ENCODE measurements at regions not wholly inside any gene's neighbourhood (a gene's known extent, or its start where the extent isn't known, plus 50 kb on each side); places are given as distances from the start of the nearest gene placed in this dataset.
A peak's percentile ranks its signal among the peaks of the same experiment; 100 is the strongest.

DNA sequence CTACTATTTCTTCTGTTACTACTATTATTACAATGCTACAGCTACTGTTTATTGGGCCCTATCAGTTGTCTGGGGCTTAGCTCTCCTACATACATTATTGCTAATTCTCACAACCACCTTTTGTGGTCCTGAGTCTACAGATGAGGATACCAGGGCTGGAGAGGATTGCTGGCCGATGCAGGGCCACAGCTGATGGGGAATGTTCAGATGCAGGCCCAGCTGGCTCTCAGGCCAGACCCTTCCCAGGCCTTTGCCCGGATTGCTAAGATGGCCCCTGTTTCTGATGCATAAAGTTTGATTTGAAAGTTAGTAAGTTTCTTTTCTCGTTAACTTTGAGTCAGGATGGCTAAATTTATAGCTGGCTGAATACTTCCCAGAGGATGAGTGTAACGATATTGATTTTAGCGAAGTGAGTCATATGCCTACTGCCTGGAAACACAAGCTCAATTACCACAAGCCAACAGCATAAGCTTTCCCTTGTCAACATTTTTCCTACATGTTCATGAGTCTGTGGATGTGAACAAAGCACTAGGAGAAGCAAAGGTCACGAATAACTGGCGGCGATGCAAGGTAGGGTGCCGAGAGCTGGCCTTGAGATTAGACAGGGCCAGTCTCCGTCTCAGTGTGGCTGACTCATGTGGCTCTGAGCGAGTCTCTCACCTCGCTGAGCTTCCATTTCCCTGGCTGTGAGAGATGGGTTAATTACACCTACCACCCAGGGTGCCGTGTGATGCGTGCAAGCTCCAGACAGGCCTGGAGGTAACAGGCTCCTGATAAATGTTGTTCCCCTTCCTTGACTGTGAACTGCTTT is 111.0 kb downstream of the BEGAIN start:
- DNase-seq (no peak), ATAC-seq (ENCODE audit: low read depth) (no peak)
- no peak overlapping the region for H3K27ac Mint-ChIP-seq
- H3K4me3 Mint-ChIP-seq = no peak overlapping the region
- H3K27me3 Mint-ChIP-seq = no peaks in the 10 kb centered on the region
- H3K4me1 Mint-ChIP-seq = no peaks in the 10 kb centered on the region
- no peaks in the 10 kb centered on the region for H3K9me3 Mint-ChIP-seq
- H3K36me3 Mint-ChIP-seq = no peaks in the 10 kb centered on the region
- POLR2A ChIA-PET = no interaction called here

DNA sequence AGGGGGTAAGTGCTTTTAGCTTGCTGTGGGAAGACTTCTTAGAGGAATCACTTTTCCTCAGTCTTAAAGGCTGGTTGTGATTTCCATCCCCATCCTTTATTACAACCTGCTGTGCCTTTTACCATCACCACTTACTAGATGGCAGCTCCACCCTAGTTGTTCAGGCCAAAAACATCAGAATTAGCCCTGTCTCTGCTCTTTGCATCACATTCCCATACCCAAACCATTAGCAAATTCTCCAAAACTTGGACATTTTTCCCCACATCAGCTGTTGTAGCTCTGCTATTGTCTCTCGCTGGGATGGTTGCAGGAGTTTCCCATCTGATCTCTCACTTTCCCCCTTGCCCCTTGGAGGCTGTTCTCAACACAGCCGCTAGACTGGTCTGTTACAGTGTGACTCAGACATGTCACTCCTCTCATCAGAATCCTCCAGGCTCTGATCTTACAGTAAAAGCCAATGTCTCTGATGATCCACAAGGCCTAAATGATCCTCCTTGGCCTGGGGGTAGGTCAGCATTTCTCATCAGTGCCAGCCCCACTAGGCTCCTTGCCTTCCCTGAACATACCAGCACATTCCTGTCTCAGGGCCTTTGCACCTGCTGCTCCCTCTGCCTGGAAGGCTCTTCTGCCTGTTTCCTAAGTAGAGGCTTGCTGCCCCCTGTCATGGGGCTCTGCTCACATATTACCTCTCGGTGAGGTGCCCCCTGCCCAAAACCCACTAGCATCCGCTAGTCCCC is 102.5 kb downstream of the BEGAIN start:
- Mint-ChIP-seq H3K36me3 (peaks cover 12% of the 10 kb centered on the region), H3K4me1 (peaks cover 36% of the 10 kb centered on the region), H3K27ac (no peak overlapping the region), H3K27me3 (no peaks in the 10 kb centered on the region), H3K4me3 (no peak overlapping the region), H3K9me3 (no peaks in the 10 kb centered on the region)
- DNase-seq (no peak), ATAC-seq (ENCODE audit: low read depth) (no peak)
- POLR2A ChIA-PET = no interaction called here

DNA sequence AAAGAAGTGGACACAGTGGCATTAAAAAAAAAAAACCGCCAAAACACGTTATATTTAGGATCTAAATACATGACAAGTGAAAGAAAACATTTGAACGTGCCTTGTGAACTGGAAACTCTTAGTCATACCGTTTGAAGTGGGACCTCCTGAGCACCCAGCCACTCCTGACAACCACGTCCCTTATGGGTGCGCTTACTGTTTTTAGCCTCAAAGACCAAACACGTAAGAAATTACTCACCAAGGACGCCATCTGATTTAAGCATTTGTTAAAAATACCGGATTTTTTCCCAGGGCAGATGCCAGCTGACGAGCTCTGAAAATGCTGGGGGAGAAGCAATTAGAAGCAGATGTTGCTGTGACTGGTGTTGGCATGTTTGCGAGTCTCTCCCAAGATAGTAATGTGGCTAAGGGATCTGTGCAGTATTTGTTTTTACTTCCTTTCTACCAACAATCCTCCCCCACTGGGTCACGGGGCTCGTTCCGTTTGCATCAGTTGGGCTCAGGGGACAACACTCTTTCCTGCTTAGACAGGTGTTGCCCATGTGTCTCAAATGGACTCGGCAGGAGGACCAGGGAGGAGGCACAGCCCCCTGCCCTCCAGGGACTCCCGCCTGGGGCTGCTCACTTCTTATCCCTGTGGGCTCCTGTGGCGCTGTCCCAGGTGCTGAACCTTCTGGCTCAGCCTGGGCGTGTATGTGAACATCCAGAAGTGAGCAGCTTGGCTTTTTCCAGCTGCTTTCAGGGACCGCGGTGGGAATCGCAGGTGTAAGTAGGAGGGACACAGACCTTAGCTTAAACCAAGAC is 101.0 kb downstream of the BEGAIN start:
- peaks cover 12% of the 10 kb centered on the region for H3K36me3 Mint-ChIP-seq
- no peaks in the 10 kb centered on the region for H3K27me3 Mint-ChIP-seq
- H3K27ac Mint-ChIP-seq = no peak overlapping the region
- H3K4me3 Mint-ChIP-seq = no peak overlapping the region
- DNase-seq (peak; percentile 85), ATAC-seq (ENCODE audit: low read depth) (peak; percentile 73)
- H3K9me3 Mint-ChIP-seq = no peaks in the 10 kb centered on the region
- POLR2A ChIA-PET = no interaction called here
- peaks cover 36% of the 10 kb centered on the region for H3K4me1 Mint-ChIP-seq

Data from activated naive CD8-positive, alpha-beta T cell treated with anti-CD3 and anti-CD28 coated beads, Interleukin-2, amount 10 ng/mL, durations not matched to agents 7 days and 5 days (primary cell).